GM19035 (cell line): ENCODE measurements at regions not wholly inside any gene's neighbourhood (a gene's known extent, or its start where the extent isn't known, plus 50 kb on each side); places are given as distances from the start of the nearest gene placed in this dataset.

Experiments
- ATAC-seq: cut with Tn5 transposase; IDR thresholded peaks from one replicate; pipeline ENCODE4 v1.9.1; 2021; ENCODE audit not compliant: unreplicated experiment

GRCh38 chr2:156647377-156648010 lies 211.3 kb downstream of the GPD2 start:
- no peak for ATAC-seq

- no peak for ATAC-seq
These were observed 212.3 kb downstream of the GPD2 start for GRCh38 chr2:156648522-156648921.

GRCh38 chr2:156649596-156649995 lies 213.4 kb downstream of the GPD2 start:
- ATAC-seq, result no peak

- ATAC-seq, result no peak
These were observed 216.5 kb downstream of the GPD2 start for GRCh38 chr2:156652691-156653090.

GRCh38 chr2:156653675-156654074 lies 217.5 kb downstream of the GPD2 start:
- no peak for ATAC-seq

GRCh38 chr2:156657809-156658208 lies 221.6 kb downstream of the GPD2 start:
- no peak for ATAC-seq

- no peak for ATAC-seq
These were observed 223.5 kb downstream of the GPD2 start for GRCh38 chr2:156659694-156660093.

- peak; percentile 85 for ATAC-seq
These were observed 227.7 kb downstream of the GPD2 start for GRCh38 chr2:156663757-156664409.

- no peak for ATAC-seq
These were observed 230.1 kb downstream of the GPD2 start for GRCh38 chr2:156666130-156666785.

- no peak for ATAC-seq
These were observed 233.9 kb downstream of the GPD2 start for GRCh38 chr2:156670104-156670503.

- no peak for ATAC-seq
These were observed 235.7 kb downstream of the GPD2 start for GRCh38 chr2:156671706-156672361.

- no peak for ATAC-seq
These were observed 236.6 kb downstream of the GPD2 start for GRCh38 chr2:156672556-156673332.

GRCh38 chr2:156673333-156673615 lies 237.1 kb downstream of the GPD2 start:
- no peak for ATAC-seq

GRCh38 chr2:156673981-156674380 lies 237.8 kb downstream of the GPD2 start:
- ATAC-seq, result no peak

GRCh38 chr2:156675896-156676295 lies 239.7 kb downstream of the GPD2 start:
- no peak for ATAC-seq

GRCh38 chr2:156679820-156680219 lies 243.6 kb downstream of the GPD2 start:
- no peak for ATAC-seq

- ATAC-seq, result no peak
These were observed 244.1 kb downstream of the GPD2 start for GRCh38 chr2:156680266-156680665.

GRCh38 chr2:156687126-156687525 lies 250.9 kb downstream of the GPD2 start:
- ATAC-seq, result no peak

GRCh38 chr2:156687715-156688114 lies 251.5 kb downstream of the GPD2 start:
- no peak for ATAC-seq

GRCh38 chr2:156689939-156690338 lies 253.8 kb downstream of the GPD2 start:
- ATAC-seq, result no peak

GRCh38 chr2:156691014-156691413 lies 254.8 kb downstream of the GPD2 start:
- ATAC-seq, result no peak
